HG02885 (cell line): ENCODE measurements at regions not wholly inside any gene's neighbourhood (a gene's known extent, or its start where the extent isn't known, plus 50 kb on each side); places are given as distances from the start of the nearest gene placed in this dataset.

ENCODE experiments used
- ATAC-seq: cut with Tn5 transposase; IDR thresholded peaks from one replicate; pipeline ENCODE4 v1.9.1; 2021; ENCODE audit warnings: mild to moderate bottlenecking; ENCODE audit not compliant: unreplicated experiment, poor library complexity

- no peak for ATAC-seq
Observed at GRCh38 chr10:105534086-105534485, 893.0 kb downstream of the SORCS3 start.

GRCh38 chr10:105516511-105516910 is 875.4 kb downstream of the SORCS3 start:
- no peak for ATAC-seq

DNA sequence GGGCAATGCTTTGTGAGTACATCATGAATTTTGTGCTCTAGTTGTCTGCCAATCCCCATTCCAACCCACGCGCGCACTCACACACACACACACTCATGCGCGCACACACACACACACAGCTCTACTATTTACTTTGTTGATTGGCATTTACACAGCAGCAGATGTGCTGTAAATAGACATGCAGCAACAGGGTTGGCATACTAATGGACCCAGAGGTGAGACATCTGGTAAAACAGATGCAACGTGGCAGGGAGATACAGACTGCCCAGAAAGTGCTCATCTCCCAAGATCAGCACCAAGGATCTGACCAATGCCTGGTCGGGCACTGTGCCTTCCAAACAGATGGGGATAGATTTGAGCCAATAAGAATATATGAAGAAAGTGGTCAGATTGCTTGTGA is 873.0 kb downstream of the SORCS3 start:
- no peak for ATAC-seq

GRCh38 chr10:105509517-105509916 is 868.4 kb downstream of the SORCS3 start:
- no peak for ATAC-seq

DNA sequence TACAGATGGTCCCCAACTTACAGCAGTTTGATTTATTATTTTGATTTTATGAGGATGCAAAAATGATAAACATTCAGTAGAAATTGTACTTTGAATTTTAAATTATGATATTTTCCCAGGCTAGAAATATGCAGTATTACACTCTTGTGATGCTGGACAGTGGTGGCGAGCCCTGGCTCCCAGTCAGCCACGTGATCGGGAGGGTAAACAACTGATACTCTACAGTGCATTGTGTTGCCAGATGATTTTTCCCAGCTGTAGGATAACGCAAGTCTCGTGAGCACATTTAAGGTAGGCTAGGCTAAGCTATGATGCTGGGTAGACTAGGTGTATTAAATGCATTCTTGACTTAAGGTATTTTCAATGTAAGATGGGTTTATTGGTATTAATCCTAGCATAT is 865.2 kb downstream of the SORCS3 start:
- no peak for ATAC-seq

DNA sequence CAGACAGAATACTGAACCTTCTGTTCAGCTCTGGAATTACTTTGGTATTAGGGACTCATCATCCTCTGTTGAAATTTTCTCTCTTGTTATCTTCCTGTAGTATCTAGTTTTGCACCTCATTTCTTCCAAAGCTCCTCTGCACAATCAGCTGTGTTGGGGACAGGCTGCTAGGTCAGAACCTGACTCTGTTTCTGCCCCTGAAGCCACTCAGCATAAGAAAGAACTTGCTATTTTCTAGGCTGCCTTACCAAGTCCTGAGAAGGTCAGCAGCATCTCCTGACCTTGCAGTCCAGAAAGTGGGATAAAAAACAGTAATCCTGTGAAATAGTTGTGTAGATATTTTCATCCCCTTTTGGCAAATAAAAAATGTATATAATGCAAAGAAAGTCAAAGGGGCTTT is 862.6 kb downstream of the SORCS3 start:
- no peak for ATAC-seq

- ATAC-seq = no peak
Observed at GRCh38 chr10:105502058-105502457, 861.0 kb downstream of the SORCS3 start.

DNA sequence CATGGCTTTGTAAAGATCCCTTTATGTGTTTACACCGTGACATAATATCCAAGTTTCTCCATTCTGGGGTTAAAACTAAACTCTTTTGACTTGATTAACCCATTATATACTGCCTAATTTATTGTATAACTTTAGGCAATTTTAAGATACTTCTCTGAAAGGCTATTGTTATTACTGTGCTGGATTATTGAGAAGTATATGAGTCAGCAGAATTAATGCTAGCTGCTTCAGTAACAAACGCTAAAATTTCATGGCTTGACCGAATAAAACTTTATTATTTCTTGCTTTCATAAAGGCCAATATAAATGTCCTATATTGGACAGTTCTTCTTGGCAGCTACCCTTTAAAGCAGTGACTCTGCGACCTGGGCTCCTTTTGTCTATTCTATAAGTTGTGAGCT is 853.9 kb downstream of the SORCS3 start:
- no peak for ATAC-seq

DNA sequence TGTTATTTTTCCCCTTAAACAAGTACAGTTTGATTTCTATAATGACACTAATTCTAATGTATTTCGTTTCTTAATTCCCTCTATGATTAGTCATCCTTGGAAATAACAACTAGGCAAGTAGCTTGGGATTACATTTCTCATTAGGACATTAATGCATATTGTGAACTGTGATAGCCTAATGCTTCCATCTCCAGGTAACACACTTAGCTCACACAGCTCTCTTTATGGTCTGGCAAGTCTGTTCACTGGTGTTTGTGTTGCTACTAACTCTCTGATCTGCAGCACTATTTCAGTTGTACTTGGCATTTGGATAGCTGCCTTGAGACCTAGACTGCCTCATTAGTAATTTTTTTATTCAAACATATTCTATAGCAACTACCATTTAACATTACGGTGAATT is 853.2 kb downstream of the SORCS3 start:
- ATAC-seq = no peak

DNA sequence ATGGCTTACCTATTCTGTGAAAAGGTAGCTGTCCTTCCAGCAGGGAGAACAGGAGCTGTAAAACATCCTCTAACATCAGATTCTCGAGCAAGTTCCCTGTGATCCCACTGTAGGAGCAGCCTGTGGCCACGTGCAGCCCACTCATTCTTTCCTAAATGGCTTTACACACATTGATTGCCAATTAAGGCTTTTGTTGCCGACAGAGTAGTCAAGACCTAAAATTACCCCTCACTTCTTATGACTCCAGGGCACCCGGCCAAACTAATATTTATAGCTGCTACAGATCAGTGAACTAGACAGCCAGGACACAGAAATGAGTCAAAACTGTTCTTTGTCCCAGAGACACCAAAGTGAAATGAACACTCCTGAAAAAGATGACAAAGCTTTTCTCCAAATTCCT is 832.1 kb downstream of the SORCS3 start:
- no peak for ATAC-seq

GRCh38 chr10:105468759-105469158 is 827.7 kb downstream of the SORCS3 start:
- ATAC-seq = no peak

DNA sequence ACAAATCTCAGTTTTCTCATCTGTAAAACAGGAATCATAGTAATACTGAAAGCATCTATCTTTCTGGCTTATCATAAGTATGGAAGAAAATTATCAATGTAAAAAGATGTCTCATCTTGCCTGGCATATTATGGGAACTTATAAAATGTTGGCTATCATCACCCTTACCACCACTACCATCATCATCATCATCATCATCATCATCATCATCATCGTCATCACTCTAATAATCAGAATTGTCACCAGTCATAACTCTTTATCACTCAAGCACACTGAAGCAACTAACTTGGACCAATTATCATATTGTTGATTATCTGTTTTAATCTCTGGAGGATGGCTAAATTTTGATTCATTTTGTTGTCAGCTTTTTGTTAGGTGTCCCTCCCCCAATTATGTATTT is 825.4 kb downstream of the SORCS3 start:
- no peak for ATAC-seq

DNA sequence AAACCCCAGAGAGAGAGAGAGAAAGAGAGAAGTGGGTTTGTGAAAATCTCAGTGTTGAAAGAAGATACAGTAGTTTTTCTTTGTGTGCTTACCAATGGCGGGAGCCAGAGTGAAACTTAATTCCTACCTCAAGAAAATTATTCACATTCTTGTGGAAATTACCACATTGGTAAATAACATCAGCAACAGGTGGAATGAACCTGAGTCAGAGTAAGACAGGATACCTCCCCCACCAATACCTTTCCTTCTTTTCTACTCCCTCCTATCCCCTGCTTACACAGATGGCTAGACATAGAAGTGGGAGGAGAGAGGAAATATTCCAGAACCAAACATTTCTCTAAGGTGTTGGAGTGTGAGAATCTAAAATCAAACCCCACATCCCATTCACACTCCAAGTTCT is 793.9 kb downstream of the SORCS3 start:
- no peak for ATAC-seq

GRCh38 chr10:105413997-105414396 is 772.9 kb downstream of the SORCS3 start:
- ATAC-seq = no peak

- ATAC-seq = no peak
Observed at GRCh38 chr10:105409370-105409769, 768.3 kb downstream of the SORCS3 start.

DNA sequence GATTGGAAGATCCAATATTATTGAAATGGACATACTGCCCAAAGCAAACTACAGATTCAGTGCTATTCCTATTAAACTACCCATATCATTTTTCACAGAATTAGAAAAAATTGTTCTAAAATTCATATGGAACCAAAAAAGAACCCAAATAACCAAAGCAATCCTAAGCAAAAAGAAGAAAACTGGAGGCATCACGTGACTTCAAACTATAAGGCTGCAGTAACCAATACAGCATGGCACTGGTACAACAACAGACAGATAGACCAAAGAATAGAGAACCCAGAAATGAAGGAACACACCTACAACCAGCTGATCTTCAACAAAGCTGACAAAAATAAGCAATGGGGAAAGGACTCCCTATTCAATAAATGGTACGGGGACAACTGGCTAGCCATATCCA is 765.4 kb downstream of the SORCS3 start:
- ATAC-seq = no peak

GRCh38 chr10:105398202-105398601 is 757.1 kb downstream of the SORCS3 start:
- no peak for ATAC-seq

DNA sequence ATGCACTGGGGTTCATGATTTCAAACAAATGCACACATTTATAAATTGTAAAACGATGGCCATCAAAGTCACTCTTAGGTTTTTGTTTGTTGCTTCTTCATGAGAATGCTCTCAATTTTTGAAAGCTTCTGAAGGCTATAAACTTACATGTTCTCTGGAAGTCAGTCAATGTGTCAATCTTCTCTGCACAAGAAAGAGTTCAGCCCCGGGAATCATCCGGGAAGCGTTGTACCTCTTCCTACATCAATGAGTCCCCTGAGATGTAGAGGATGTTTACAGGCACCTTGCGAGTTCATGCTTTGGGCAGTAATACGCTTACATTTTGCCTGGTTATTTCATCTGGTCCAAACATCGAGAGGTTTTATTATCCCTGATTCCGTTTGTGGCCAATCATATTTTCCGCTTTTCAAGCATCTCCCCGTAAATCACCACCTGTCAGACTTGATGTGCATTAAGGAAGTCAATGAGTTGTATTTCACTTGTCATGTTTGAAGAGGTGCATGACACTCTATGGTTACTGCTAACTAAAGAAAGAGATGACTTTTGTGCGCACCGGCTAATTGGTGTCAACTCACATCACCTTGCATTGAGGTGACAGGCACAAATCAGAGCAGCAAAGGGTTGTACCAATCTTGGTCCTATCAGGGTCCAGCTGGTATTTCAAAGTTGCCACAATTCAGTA is 750.7 kb downstream of the SORCS3 start:
- no peak for ATAC-seq

GRCh38 chr10:105387971-105388370 is 746.9 kb downstream of the SORCS3 start:
- ATAC-seq = no peak

DNA sequence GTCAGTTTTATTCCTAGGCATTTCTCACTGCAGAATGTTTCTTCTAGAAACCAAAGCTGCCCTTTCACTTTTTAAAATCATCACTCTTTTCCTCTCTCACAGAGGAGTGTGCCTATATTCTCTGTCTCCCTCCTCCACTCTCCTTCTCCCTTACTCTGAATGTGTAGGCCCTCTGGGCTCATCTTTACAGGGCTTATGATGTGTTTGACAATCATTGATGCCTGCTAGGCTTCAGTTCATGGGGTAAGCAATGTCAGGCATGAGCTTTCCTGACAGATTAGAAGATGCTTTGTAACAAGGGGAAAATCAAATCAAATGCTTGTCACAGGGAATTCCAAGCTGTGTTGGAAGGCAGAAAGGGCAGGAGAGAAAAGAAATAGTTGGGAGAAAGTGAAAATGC is 742.9 kb downstream of the SORCS3 start:
- no peak for ATAC-seq

- no peak for ATAC-seq
Observed at GRCh38 chr10:105370692-105371091, 729.6 kb downstream of the SORCS3 start.

DNA sequence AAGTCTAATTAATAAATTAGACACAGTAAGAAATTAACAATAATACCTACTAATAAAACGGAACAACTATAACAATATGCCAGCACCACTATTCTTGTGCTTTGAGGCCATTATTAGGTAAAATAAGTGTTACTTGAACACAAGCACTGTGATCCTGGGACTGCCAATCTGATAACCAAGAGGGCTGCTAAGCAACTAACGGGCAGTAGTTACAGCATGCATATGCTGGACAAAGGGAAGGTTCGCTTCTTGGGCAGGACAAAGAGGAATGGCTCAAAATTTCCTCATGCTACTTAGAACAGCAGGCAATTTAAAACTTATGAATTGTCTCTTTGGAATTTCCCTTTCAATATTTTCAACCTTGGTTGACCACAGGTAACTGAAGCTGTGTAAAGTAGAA is 718.6 kb downstream of the SORCS3 start:
- ATAC-seq = no peak

DNA sequence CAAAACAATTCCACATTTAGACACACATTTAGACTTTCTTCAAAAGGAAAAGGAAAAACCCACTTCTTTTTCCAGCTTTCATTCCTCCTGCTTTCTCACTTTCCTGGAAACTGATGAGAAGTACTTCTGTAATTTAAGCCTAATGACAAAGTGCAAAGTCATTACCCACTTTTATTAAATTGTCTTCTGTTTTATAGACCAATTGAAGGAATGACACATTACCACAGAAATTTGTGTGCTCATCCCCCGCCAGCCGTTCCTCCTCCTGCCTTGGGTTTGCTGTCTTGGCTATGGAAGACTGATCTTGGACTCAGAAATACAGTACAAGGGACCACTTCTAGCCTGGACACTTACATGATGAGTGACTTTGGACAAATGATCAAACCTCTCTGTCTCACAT is 717.8 kb downstream of the SORCS3 start:
- ATAC-seq = no peak
